ENCODE measurements at regions not wholly inside any gene's neighbourhood (a gene's known extent, or its start where the extent isn't known, plus 50 kb on each side); places are given as distances from the start of the nearest gene placed in this dataset.
"Not testable (repeated sequence)": the region's sequence is repeated elsewhere in the genome, so short reads cannot be mapped to it uniquely, and the experiment has no call there.

GRCh38 chr10:45135443-45136198, 134.9 kb downstream of the ZNF22 start:
- TF ChIP-seq CTCF (IDR thresholded peaks at IDR 0.05): no peak
- TF ChIP-seq POLR2A (IDR thresholded peaks at IDR 0.05): no peak
- Histone ChIP-seq H3K4me1 (no peaks in the 10 kb centered on the region), H3K4me3 (no peak overlapping the region), H3K27me3 (no peaks in the 10 kb centered on the region), H3K27ac (no peak overlapping the region), H3K36me3 (replicated peaks in 1 of 2; ENCODE audit: insufficient read depth in 1 of 2, low read depth in 2 of 2) (no peaks in the 10 kb centered on the region), H3K9me3 (no peaks in the 10 kb centered on the region)
- DNase-seq (no peak), ATAC-seq (no peak)
- intact Hi-C loops (cut with DNase I): no loop called here
- WGBS, 2 donors: 47 to 52% methylated on average over 12 of the region's 12 CpGs

GRCh38 chr10:45136256-45136655, 135.5 kb downstream of the ZNF22 start:
- 52 to 64% methylated on average over 8 of the region's 8 CpGs for WGBS, 2 donors

GRCh38 chr10:45144326-45145070, 143.8 kb downstream of the ZNF22 start:
- Histone ChIP-seq H3K27ac (no peak overlapping the region), H3K36me3 (replicated peaks in 1 of 2; ENCODE audit: insufficient read depth in 1 of 2, low read depth in 2 of 2) (no peaks in the 10 kb centered on the region), H3K27me3 (no peaks in the 10 kb centered on the region), H3K9me3 (no peaks in the 10 kb centered on the region), H3K4me1 (no peaks in the 10 kb centered on the region), H3K4me3 (no peak overlapping the region)
- DNase-seq (no peak), ATAC-seq (no peak)
- intact Hi-C loops (cut with DNase I): no loop called here
- TF ChIP-seq POLR2A (IDR thresholded peaks at IDR 0.05) (no peak), CTCF (IDR thresholded peaks at IDR 0.05) (no peak)
- 75 to 76% methylated on average over 3 of the region's 3 CpGs for WGBS, 2 donors

More at GRCh38 chr10:45136256-45136655, 135.5 kb downstream of the ZNF22 start:
- H3K4me3 ChIP-seq: no peak overlapping the region
- no peaks in the 10 kb centered on the region for H3K4me1 ChIP-seq
- TF ChIP-seq CTCF (IDR thresholded peaks at IDR 0.05): no peak
- TF ChIP-seq POLR2A (IDR thresholded peaks at IDR 0.05): no peak
- no peak overlapping the region for H3K27ac ChIP-seq
- no peak for DNase-seq
- no peak for ATAC-seq
- no peaks in the 10 kb centered on the region for H3K27me3 ChIP-seq
- no peaks in the 10 kb centered on the region for H3K36me3 ChIP-seq (replicated peaks in 1 of 2; ENCODE audit: insufficient read depth in 1 of 2, low read depth in 2 of 2)
- no peaks in the 10 kb centered on the region for H3K9me3 ChIP-seq
- intact Hi-C loops (cut with DNase I): no loop called here

- H3K9me3 ChIP-seq; DNase-seq; H3K4me1 ChIP-seq; H3K27ac ChIP-seq; intact Hi-C loops (cut with DNase I); H3K36me3 ChIP-seq (replicated peaks in 1 of 2; ENCODE audit: insufficient read depth in 1 of 2, low read depth in 2 of 2); H3K27me3 ChIP-seq; H3K4me3 ChIP-seq; ATAC-seq: not testable (repeated sequence)
- 67 to 69% methylated on average over 1 of the region's 1 CpG for WGBS, 2 donors
These were observed 144.4 kb downstream of the ZNF22 start for GRCh38 chr10:45145143-45145542.

- 58 to 60% methylated on average over 3 of the region's 3 CpGs for WGBS, 2 donors
- intact Hi-C loops (cut with DNase I): no loop called here
- Histone ChIP-seq H3K4me1 (no peaks in the 10 kb centered on the region), H3K27ac (no peak overlapping the region), H3K4me3 (no peak overlapping the region), H3K27me3 (no peaks in the 10 kb centered on the region), H3K36me3 (replicated peaks in 1 of 2; ENCODE audit: insufficient read depth in 1 of 2, low read depth in 2 of 2) (no peaks in the 10 kb centered on the region), H3K9me3 (no peaks in the 10 kb centered on the region)
- no peak for TF ChIP-seq POLR2A (IDR thresholded peaks at IDR 0.05)
- TF ChIP-seq CTCF (IDR thresholded peaks at IDR 0.05): no peak
- ATAC-seq (no peak), DNase-seq (no peak)
These were observed 146.3 kb downstream of the ZNF22 start for GRCh38 chr10:45147000-45147399.

Measured in body of pancreas (tissue), 4 donors.